Duodenal mucosa (tissue), 2 donors: ENCODE measurements at regions not wholly inside any gene's neighbourhood (a gene's known extent, or its start where the extent isn't known, plus 50 kb on each side); places are given as distances from the start of the nearest gene placed in this dataset.

Source experiments
- H3K27ac ChIP-seq: one replicate; pipeline ENCODE4 v1.7.0; 2013; ENCODE audit warnings: low read depth, low read length
- H3K27me3 ChIP-seq, 2 donors: one replicate each; pipeline ENCODE4 v1.7.0; 2013; ENCODE audit warnings: low read length in 2 of 2, control low read depth in 1 of 2; ENCODE audit not compliant: insufficient read depth in 2 of 2, control insufficient read depth in 1 of 2
- H3K36me3 ChIP-seq, 2 donors: one replicate each; pipeline ENCODE4 v1.7.0; 2013; ENCODE audit warnings: low read length in 2 of 2, control low read depth in 1 of 2; ENCODE audit not compliant: insufficient read depth in 2 of 2, control insufficient read depth in 1 of 2
- H3K4me1 ChIP-seq, 2 donors: one replicate each; pipeline ENCODE4 v1.7.0; 2013; ENCODE audit warnings: low read length in 2 of 2, control low read depth in 1 of 2; ENCODE audit not compliant: insufficient read depth in 2 of 2, control insufficient read depth in 1 of 2
- H3K4me3 ChIP-seq, 2 donors: one replicate each; pipeline ENCODE4 v1.7.0; 2013; ENCODE audit warnings: low read length in 2 of 2, low read depth in 1 of 2
- H3K9ac ChIP-seq, 2 donors: one replicate each; pipeline ENCODE4 v1.7.0; 2013; ENCODE audit warnings: low read length in 2 of 2, low read depth in 1 of 2
- H3K9me3 ChIP-seq, 2 donors: one replicate each; pipeline ENCODE4 v1.7.0; 2013; ENCODE audit warnings: low read length in 2 of 2, control low read depth in 1 of 2; ENCODE audit not compliant: control insufficient read depth in 1 of 2

DNA sequence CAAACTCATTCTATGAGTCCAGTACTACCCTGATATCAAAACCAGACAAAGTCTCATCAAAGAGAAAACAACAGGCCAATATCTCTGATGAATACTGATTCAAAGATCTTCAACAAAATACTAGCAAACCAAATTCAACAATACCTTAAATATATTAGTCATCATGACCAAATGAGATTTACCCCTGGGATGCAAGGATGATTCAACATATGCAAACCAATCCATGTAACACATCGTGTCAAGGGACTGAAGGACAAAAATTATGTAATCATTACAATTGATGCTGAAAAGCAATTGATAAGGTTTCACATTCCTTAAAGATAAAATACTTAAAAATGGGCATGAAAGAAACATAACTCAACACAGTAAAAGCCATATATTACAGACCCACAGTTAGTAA lies 1476.9 kb downstream of the SI start:
- no peaks in the 10 kb centered on the region for H3K27me3 ChIP-seq
- no peak overlapping the region for H3K9ac ChIP-seq
- no peaks in the 10 kb centered on the region for H3K36me3 ChIP-seq
- H3K4me3 ChIP-seq: no peak overlapping the region
- H3K9me3 ChIP-seq: peaks cover 0 to 3% of the 10 kb centered on the region in 2 donors
- H3K27ac ChIP-seq: no peak overlapping the region
- H3K4me1 ChIP-seq: no peaks in the 10 kb centered on the region

DNA sequence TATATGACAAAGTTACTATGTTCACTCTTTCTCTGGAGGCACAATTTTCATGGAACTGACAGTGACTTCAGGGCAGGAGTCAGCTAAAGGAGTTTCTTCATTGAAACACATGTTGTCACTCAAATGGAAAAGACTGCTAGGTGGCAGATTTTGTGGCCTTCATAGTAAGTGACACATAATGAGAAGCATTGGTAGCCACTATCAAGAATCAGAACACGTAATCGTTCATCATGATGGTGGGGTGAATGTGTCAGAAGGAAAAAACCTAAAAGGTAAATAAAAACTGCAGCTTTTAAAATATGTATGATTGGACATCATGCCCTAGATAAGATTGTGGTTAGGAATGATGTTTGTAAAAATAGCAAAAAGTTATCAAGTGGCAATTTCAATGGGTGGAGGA lies 1491.0 kb downstream of the SI start:
- no peaks in the 10 kb centered on the region for H3K27me3 ChIP-seq
- no peaks in the 10 kb centered on the region for H3K36me3 ChIP-seq
- no peak overlapping the region for H3K9ac ChIP-seq
- no peak overlapping the region for H3K4me3 ChIP-seq
- peaks cover 0 to 5% of the 10 kb centered on the region in 2 donors for H3K9me3 ChIP-seq
- no peak overlapping the region for H3K27ac ChIP-seq
- no peaks in the 10 kb centered on the region for H3K4me1 ChIP-seq

DNA sequence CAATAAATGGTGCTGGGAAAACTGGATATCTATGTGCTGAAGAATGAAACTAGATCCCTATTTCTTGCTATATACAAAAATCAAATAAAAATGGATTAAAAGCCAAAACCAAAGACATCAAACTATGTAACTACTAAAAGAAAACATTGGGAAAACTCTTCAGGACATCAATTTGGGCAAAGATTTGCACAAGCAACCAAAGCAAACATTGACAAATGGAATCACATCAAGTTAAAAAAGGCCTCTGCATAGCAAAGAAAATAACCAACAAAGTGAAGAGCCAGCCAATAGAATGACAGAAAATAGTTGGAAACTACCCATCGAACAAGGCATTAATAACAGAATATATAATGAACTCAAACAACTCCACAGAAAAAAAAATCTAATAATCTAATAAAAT lies 1495.3 kb downstream of the SI start:
- Histone ChIP-seq H3K36me3 (no peaks in the 10 kb centered on the region), H3K27me3 (no peaks in the 10 kb centered on the region), H3K9me3 (peaks cover 0 to 5% of the 10 kb centered on the region in 2 donors)

DNA sequence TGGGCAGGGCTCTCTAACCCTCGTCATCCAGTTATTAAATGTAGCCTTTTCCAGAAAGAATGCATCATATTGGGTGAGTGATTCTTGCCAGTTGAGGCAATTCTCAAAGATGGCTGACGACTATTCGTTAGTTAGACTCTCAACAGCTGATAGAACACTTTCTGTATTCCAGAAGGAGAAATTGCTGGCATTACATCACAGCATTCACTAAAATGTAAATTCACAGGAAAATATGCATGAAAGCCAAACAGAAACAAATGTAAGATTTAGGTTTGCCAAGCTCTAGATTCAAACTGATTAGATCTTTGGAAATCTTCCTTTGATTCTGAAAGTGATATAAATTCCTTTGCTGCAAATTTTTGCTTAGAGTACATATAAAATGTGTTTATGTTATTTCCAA lies 1501.0 kb downstream of the SI start:
- Histone ChIP-seq H3K9ac (no peak overlapping the region), H3K27ac (no peak overlapping the region), H3K36me3 (no peaks in the 10 kb centered on the region), H3K9me3 (peaks cover 3 to 6% of the 10 kb centered on the region in 2 donors), H3K27me3 (no peaks in the 10 kb centered on the region), H3K4me1 (no peaks in the 10 kb centered on the region), H3K4me3 (no peak overlapping the region)

More for the DNA sequence above, 1495.3 kb downstream of the SI start:
- Histone ChIP-seq H3K27ac (no peak overlapping the region), H3K4me3 (no peak overlapping the region), H3K9ac (no peak overlapping the region), H3K4me1 (no peaks in the 10 kb centered on the region)

DNA sequence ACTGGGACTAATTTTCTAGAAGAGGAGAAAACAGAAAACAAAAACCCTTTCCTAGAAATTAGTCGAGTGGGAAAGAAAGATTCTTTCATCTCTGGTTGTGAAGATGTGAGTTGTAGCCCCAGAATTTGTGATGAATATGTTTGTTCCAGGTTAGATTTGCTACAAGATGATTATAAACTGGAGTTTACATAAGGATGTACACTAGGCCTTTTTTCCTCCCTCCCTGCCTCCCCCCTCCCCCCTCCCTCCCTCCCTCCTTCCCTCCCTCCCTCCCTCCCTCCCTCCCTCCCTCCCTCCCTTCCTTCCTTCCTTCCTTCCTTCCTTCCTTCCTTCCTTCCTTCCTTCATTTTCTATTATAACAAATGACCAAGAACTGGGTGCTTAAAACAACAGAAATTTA lies 1502.0 kb downstream of the SI start:
- no peak overlapping the region for H3K9ac ChIP-seq
- no peak overlapping the region for H3K27ac ChIP-seq
- no peaks in the 10 kb centered on the region for H3K27me3 ChIP-seq
- peaks cover 3 to 6% of the 10 kb centered on the region in 2 donors for H3K9me3 ChIP-seq
- H3K4me1 ChIP-seq: no peaks in the 10 kb centered on the region
- no peaks in the 10 kb centered on the region for H3K36me3 ChIP-seq
- H3K4me3 ChIP-seq: no peak overlapping the region

DNA sequence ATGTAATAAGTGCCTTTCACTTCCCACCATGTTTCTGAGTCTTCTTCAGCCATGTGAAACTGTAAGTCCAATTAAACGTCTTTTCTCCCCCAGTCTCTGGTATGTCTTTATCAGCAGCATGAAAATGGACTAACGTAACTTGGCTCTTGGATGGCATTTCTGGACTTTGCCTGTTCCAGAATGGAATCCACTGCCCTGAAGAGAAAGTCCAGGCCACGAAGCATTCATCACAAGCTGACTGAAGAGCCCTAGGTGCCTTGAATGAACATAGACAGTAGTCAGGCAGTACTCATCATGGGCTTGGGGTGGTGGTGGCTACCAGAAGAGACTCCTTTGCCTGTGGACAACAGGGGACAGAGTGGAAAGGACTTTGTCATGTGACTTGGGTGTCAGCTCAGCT lies 1505.0 kb downstream of the SI start:
- H3K4me1 ChIP-seq: no peaks in the 10 kb centered on the region
- H3K27ac ChIP-seq: no peak overlapping the region
- no peaks in the 10 kb centered on the region for H3K36me3 ChIP-seq
- H3K27me3 ChIP-seq: no peaks in the 10 kb centered on the region
- H3K4me3 ChIP-seq: no peak overlapping the region
- H3K9me3 ChIP-seq: peaks cover 3 to 6% of the 10 kb centered on the region in 2 donors
- no peak overlapping the region for H3K9ac ChIP-seq

DNA sequence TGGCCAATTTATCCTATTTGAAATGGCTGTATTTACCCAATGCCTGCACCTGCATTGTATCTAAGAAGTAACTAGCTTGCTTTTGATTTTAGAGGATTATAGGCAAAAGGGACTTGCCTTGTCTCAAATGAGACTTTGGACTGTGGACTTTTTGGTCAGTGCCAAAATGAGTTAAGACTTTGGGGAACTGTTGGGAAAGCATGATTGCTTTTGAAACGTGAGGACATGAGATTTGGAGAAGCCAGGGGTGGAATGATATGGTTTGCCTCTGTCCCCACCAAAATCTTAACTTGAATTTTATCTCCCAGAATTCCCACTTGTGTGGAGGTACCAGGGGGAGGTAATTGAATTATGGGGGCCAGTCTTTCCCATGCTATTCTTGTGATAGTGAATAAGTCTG lies 1505.4 kb downstream of the SI start:
- Histone ChIP-seq H3K27ac (no peak overlapping the region), H3K36me3 (no peaks in the 10 kb centered on the region), H3K9me3 (peaks cover 3 to 6% of the 10 kb centered on the region in 2 donors), H3K27me3 (no peaks in the 10 kb centered on the region), H3K4me3 (no peak overlapping the region), H3K4me1 (no peaks in the 10 kb centered on the region), H3K9ac (no peak overlapping the region)

DNA sequence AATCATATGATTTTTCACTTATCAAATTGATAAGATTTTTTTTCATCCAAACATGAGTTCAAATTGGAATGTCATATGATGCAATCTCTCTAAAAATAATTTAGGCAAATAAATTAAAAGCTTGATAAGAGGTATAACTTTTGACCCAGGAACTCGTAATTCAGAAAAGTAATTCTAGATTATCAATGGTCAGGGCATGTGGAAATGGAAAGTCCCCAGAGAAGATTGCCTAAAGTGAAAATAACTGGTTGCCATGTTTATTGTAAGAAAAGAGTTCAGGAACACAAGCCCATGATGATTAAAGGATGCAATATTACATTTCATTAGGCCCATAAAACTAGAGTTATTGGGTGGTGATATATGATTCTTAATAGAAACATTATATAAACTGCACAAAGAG lies 1514.8 kb downstream of the SI start:
- no peaks in the 10 kb centered on the region for H3K9me3 ChIP-seq
- H3K4me3 ChIP-seq: no peak overlapping the region
- no peaks in the 10 kb centered on the region for H3K27me3 ChIP-seq
- H3K27ac ChIP-seq: no peak overlapping the region
- no peaks in the 10 kb centered on the region for H3K36me3 ChIP-seq
- no peaks in the 10 kb centered on the region for H3K4me1 ChIP-seq
- no peak overlapping the region for H3K9ac ChIP-seq

DNA sequence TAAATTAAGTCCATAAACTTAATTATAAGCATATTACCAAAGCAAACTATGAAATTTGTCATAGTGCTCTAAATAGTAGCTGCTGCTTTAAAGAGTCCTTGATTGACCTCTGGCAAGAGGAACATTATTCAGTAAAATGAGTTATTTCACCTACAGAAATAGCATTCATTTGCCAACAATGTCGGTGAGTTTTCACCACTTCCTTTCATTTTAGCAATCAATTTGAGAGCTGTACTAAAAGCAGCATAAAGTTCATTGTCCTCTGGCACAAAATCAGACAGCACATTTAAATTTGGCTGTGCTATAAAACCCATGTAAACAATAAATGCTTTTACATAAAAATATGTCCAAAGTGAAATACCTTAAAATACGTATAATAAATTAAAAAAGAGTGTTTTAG lies 1515.7 kb downstream of the SI start:
- H3K4me3 ChIP-seq: no peak overlapping the region
- H3K27ac ChIP-seq: no peak overlapping the region
- no peak overlapping the region for H3K9ac ChIP-seq
- H3K9me3 ChIP-seq: no peaks in the 10 kb centered on the region
- H3K4me1 ChIP-seq: no peaks in the 10 kb centered on the region
- no peaks in the 10 kb centered on the region for H3K36me3 ChIP-seq
- no peaks in the 10 kb centered on the region for H3K27me3 ChIP-seq

DNA sequence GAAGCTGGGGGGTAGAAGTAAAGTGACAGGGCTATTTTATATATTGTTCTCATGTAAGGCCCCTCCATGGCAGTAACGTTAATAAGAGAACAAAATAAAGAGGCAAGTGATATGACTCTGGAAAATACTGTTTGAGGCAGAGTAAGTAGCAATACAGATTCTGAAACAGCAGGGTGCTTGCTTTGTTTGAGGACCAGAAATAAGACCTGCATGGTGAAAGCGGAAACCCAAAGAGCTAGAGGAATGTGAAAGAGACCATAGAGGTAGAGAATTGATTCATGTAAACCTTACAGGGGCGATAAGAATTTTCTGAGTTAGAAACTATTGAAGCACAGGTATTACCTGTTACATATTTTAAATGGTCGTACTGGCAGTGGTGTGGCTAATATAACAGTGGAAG lies 1517.1 kb downstream of the SI start:
- Histone ChIP-seq H3K4me3 (no peak overlapping the region), H3K9me3 (no peaks in the 10 kb centered on the region), H3K27ac (no peak overlapping the region), H3K27me3 (no peaks in the 10 kb centered on the region), H3K4me1 (no peaks in the 10 kb centered on the region), H3K9ac (no peak overlapping the region), H3K36me3 (no peaks in the 10 kb centered on the region)

DNA sequence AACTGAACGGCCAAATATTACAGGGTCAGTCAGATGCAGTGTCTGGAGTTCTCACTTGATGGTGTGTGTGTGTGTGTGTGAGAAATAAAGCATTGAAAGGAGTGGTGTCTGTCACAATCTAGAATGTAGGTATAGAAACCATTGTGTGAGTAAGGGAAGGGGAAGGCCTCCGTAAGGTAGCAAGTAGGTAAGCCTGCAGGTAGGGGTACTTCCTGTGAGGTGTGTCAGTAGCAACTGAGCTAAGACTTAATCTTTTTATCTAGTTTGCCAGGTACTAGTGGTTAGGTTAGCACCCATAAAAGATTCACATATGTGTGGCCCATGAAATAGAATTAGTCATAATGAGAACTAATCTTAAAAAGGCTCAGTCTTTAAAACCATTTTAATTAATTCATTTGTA lies 1517.8 kb downstream of the SI start:
- H3K9ac ChIP-seq: no peak overlapping the region
- no peaks in the 10 kb centered on the region for H3K27me3 ChIP-seq
- no peaks in the 10 kb centered on the region for H3K9me3 ChIP-seq
- no peak overlapping the region for H3K4me3 ChIP-seq
- H3K4me1 ChIP-seq: no peaks in the 10 kb centered on the region
- H3K27ac ChIP-seq: no peak overlapping the region
- H3K36me3 ChIP-seq: no peaks in the 10 kb centered on the region
